Stimulated activated CD8-positive, alpha-beta memory T cell treated with anti-CD3 and anti-CD28 coated beads, Interleukin-4, amount 100 ng/mL, for 24 hours (primary cell): ENCODE measurements at regions not wholly inside any gene's neighbourhood (a gene's known extent, or its start where the extent isn't known, plus 50 kb on each side); places are given as distances from the start of the nearest gene placed in this dataset.
"Not testable (repeated sequence)": the region's sequence is repeated elsewhere in the genome, so short reads cannot be mapped to it uniquely, and the experiment has no call there.

Experiments used
- DNase-seq: peaks from one replicate; pipeline ENCODE4 v3.0.0-alpha.2; 2020; ENCODE audit warnings: low read depth

DNA sequence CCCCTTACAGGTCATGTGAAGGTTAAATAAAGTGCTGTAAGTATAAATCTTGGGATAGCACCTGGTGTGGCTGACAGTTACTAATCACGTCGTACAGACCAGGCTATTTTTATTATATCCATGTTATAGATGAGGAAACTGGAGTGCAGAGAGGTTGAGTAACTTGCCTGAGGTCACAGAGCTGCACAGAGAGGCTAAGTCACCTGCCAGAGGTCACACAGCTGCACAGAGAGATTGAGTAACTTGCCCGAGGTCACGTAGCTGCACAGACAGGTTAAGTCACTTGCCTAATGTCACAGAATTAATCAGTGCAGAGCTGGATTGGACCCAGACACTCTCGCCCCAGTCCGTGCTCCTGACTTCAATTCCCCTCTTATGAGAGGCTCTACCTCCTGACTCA, 171.5 kb downstream of the NUP210 start:
- DNase-seq, result no peak

DNA sequence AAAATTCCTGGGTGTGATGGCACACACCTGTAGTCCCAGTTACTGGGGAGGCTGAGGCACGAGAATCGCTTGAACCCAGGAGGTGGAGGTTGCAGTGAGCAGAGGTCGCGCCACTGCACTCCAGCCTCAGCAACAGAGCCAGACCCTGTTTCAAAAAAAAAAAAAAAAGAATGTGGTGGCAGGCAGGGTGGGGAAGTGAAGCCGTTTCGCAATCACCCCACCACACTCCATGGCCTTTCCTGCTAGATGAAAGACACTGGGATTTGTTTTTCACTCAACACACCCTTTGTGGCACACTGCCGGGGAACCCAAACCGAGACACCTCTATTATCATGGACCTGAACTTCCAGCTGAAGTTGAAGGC, 172.4 kb upstream of the IQSEC1 start:
- DNase-seq, result no peak

DNA sequence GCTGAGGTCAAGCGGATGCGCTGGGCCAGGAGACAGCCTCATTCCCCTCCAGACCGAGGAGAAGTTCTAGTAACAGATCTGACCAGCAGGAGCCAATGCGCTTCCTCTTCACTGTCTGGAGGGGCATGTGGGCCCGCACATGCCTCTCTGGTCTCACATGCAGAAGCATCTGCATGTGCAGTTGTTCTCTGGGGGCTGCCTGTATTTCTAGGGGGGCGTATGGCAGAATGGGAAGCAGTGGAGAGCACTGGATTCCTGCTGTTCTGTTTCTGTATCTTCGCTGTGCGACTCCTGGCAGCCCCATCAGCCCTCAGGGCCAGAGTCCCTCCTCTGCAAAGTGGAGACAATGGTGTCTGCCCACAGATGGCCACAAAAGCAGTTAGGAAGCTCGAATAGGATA, 170.4 kb upstream of the IQSEC1 start:
- no peak for DNase-seq

DNA sequence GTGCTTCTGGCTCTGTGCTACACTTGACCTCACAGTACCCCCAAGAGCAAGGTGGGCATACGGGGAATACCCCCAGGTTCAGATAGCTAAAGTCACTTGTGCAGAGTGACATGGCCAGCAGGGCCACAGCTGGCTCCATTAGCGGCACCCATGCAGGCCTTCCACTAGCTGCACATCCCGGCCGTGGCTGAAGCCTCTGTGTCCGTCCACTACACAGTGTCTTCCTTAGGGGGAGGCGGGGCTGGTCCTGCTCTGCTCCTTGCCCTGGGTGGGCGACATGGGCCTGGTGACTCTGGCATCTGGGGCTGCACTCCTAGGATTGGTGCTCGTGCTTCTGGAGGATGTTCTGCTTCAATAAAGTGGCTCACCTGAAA, 169.1 kb upstream of the IQSEC1 start:
- no peak for DNase-seq

DNA sequence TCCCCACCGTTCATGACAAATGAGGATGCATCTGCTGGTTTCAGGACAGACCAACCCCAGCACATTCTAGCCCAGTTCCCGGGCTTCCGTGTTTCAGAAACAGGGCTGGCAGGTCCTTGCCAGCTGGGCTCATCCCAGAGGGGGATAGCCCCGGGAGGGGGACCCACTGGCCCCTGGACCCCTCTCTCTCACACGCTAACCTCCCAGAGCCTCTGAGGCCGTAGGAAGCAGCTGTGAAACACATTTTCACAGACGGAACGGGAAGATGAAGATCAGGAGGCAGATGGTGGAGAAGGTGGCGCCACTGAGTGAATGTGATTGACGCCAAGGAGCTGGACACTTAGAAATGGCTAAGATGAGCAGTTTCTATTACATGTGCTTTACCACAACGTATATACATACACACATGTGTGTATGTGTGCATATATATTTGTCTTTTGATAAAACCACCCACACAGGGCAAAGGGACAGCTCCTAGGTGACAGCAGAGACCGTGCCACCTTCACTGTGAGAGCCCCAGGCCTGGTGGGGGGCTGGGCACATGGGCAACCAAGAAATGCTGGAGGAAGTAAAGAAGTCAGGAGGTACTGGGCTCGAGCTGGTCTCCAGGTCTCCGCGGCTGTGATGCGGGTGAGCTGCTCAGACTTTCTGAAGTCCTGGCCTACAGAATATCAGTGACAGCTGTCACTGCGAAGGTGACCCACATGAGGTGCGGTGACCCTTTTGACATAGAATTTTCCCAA, 168.6 kb upstream of the IQSEC1 start:
- DNase-seq, result no peak

DNA sequence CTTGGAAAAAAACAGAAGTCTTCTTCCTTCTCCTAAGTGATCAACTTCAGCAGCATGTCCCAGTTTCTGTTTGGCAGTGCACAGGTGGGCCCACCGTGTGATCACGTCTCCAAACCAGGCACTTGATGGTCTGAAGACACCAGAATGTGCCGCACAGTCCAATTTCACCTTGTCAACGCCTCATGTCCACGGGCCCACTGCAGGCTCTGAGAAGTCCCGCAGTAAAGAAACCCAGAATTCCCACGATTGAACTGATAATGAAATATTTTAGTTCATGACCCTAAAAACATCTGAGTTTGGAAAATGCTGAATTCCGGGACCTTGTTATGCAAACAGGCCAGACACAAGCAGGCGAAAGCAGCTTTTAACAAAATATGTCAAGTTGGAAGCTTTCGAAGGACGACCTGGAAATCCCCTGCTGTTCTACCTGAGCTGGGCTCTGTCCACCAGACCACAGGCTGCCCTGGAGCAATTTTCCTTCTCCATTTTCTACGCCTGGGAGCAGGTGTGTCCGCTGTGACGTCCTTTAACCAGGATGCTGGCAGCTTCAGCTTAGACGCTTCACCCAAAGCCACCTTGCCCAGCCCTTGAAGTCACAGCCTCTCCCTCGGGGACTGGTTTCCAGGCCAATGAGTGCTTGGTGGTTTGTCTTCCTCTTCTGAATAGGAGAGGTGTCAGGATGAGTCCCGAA, 167.8 kb upstream of the IQSEC1 start:
- no peak for DNase-seq

DNA sequence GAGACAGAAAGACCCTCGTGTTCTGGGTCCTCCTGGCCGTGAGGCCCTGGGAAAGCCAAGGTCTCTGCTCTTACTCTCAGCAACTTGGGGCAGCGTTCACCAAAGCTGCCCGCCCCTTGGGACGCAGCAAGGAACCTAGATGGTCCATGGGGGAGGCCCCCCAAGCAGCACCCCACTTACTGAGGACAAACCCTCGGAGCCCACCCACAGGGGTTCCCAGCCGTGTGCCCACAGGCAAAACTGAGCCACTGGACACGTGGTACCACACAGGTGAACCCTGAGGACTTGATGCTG, 166.2 kb upstream of the IQSEC1 start:
- no peak for DNase-seq

DNA sequence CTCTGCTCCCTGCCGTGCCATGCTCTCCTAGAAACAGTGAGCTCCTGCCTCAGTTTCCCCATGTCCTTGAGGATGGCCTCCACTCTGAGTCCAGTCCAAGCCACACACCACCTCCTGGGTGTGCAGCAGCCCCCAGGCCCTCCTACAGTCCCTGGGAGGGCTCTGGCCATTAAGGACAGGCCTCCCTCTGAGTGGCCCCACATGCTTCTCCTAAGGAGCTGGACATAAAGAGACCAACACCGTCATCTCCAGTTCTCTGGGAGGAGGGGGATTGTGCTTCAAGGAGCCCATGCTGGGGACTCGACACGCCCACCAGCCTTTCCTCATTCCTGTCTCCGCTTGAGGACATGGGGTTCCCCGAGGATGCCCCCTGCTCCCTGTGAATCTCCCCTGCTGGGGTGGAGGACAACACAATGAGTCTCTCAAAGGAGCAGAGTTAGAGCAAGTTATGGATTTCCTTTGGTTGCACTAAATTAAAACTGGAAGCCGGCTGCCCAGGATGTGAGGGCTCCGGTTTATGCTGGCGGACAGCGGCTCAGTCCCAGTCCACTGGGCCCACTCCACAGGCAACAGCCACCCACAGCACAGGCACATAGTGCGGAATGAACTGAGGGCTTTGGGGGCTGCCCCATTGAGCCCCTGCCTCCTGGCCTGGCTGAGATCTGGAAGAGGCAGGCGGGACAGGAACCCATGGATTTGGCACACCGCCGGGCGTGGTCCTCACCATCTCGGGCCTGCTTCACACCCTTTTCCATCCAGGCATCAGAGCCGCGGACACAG, 165.6 kb upstream of the IQSEC1 start:
- no peak for DNase-seq

DNA sequence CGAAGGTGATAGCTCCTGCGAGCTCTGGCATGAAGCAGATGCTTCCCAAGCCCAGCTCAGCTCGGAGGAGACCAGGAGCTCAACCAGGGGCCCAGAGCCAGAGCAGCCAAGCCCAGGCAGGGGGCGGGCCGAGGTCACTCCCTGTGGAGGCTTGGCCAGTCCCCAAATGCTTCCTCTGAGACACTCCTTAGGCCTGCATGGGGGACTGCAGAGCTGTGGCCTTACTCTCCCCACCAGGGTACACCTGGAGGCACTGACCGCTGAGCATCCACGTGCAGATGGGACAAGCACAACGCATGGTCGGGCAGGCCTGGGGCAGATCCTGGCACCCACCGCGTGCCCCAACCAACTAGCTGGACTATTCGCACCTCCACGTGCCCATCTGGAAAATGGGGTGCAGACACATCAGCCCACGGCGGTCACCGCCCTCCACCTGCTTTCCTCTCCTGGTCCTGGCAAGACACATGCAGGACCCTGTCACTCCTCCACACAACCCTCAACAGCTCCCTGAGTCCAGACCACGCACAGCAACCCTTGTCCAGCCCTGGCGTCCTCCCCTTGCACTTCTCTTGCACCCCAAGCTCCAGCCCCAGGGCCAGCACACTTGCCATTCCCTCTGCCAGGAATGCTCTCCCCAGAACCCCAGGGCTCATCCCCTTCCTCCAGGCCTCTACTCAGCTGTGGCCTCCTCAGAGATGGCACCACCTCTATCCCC, 164.7 kb upstream of the IQSEC1 start:
- DNase-seq, result no peak

DNA sequence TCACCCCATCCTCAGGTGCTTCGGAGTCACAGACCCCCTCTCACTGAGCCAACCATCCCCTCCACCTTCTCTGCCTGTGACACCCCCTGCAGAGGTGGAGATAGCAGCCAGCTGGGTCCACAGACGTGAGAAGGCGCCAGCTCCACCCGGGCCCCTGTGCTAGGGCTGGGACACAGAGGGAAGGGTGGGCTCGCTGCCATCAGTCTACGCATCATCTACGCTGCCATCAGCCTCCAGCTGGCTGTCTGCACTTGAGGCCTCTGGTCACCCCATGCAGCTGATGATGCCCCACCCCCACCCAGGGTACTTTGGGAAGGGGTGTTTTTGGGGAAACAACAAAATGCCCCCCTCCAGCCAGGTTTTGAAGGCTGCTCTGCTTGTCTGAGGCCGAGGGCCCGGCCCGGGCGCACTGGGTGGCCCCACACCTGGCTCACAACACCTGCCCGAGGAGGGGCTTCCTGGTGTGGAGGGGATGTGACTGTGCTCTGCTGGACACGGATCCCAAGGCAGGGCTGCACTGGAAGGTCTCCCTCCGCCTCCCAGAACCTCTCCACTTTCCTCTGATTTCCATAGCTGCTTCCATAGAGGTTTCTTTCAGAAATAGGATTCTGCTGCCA, 163.4 kb upstream of the IQSEC1 start:
- no peak for DNase-seq

DNA sequence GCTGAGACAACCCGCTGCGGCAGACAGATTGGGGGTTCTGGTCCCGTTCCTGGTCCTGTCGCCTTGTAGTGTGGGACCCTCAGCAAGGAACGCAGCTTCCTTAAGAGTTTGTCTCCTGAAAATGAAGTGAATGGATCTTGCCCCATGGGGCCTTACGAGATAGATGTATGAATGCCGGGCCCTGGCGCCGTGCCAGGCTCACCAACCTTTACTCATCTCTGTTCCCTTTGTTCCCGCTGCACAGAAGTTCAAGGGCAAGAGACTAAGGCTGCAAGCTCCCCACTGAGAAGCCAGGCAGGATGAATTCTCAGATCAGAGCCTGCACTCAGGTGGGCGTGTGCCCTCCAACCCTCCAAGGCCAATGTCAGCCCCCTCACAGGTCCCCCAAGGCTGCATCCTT, 162.7 kb upstream of the IQSEC1 start:
- DNase-seq, result no peak

DNA sequence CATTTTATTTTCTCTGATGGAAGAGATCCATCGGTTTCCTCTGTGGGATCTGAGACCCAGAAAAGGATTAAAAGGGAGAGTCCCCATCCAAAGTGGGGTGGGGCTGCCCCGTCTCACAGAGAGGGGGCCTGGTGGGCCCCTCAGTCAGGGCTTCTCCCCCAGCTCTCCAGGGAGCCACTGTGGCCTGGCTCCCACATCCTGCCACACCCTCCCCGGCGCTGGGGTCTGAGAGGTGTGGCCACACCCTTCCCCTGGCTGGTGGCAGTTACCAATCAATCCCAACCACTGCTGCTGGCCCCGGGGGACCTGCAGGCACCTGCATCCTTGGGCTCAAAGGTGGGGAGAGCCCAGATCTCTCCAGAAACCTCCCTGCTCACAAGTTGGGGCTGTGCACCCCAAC, 161.8 kb upstream of the IQSEC1 start:
- DNase-seq, result no peak

DNA sequence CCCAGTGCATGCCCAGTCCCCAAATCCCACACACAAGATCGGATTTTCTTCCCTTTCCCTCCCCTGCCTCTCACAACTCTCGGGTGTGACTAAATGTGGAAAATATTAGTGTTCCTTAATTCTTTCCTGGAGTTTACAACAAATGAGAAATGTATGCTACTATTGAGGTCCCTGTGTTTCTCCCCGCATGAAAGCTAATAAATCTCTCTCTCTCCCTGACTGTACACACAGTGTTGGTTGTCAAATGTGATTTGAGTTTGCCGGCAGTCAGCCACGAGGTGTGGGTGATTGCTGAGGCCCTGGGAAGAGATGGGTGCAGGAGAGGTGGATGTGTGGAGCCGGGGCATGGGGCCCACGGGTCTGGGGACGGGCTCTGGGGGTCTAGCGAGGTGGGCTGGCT, 161.4 kb upstream of the IQSEC1 start:
- DNase-seq, result no peak

DNA sequence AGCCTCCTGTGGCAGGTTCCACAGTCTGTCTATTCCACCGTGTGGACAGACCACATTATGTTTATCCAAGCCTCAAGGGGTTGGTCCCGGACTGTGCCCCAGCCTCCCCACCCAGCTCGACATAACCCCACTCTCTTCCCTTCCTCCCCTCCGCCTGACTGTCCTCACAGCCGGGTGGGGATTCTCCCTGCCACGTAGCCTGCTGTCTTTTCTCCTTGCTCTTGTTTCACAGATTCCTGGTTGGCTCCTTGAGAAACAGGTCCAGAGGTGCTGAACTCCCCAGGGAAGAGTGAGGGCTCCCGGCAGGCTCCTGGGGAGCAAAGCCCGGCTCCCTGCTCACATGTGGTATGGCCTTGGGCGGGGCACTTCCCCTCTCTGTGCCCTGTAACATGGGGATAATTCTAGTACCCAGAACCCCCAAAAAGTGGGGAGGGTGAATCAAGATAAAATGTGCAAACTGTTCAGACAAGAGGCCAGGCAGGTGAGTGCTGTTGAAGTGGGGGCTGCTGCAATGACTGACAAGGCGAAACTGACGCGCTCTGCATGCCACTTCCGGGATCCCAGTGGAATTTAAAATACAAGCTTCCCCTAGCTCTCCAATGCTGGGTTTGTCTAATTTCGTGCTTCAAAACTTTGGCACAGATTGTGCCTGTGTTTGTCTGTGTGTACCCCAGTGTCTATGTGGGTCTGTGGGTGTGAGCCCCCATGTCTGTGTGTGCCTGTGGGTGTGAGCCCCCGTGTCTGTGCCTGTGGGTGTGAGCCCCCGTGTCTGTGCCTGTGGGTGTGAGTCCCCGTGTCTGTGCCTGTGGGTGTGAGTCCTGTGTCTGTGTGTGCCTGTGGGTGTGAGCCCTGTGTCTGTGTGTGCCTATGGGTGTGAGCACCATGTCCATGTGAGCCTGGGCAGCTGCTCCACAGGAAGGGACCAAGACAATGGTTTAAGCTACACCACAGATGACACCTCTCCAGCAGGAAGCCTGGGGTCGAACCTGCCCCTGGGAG, 160.6 kb upstream of the IQSEC1 start:
- DNase-seq, result no peak

DNA sequence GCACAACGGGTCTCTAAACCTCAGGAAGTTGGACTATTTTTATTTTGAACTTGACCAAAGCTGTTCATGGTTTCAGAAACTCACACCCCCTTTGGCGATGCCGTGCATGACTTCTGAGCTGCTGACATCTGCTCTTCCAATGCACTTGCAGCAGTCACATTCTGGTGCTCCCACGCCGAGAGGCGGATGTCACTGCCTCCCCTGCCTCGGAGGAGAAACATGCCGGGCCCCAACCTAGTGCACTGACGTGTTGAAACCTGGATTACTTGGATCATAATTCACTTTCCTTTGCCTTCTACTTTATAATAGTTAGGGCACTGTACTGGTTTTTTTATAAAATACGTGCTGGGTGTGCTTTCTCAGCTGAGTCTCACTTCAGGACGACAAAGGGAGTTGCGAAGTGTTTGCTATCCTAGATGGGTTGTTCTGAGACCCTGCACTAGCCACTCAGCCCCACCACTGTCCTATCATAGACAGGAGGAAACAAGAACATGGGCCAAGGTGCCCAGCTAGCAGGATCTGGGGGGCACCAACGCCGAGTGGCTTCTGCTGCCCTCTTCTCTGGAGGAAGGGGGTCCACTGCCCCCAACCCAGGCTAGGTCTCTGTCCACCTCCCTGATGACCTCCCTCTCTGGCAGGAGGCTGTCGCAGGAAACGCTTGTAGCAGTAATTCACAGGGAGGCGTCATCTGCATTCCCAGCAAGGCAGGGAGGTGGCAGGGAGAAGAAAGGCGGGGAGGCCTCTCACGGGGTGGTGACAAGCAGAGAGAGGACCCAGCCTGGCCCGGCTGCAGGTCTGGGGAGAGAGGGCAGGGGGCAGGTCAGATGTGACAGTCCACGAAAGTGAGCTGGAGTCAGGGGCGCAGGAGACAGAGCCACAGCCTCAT, 158.8 kb upstream of the IQSEC1 start:
- no peak for DNase-seq

DNA sequence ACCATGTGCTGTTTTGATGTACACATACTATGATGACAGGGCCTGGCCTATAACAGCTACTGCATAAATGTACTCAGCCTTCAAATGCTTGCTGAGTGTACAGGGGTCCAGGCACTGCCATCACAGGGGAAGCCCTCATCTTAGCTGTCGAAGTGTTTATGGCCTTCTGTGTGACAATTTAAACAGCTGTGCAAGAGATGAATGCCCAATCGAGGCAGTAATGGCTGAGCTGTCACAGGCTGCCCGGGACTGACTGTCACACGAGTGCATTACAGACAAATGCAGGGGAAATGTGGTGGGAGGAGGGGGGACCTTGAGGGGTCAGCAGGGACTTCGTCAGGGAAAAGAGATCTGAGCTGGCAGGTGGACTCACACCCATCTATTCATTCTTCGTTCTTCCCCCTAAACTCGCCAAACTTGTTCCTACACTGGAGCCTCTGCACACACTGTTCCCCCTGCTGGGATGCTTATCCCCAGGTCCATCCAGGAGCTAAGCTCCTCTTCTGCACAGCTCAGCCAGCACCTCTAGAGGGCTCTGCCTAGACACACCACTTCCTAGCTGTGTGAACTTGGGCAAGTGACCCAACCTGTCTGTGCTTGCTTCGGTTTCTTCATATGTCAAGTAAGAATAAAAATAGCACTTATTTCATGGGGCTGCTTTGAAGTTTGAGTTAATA, 156.2 kb upstream of the IQSEC1 start:
- no peak for DNase-seq

DNA sequence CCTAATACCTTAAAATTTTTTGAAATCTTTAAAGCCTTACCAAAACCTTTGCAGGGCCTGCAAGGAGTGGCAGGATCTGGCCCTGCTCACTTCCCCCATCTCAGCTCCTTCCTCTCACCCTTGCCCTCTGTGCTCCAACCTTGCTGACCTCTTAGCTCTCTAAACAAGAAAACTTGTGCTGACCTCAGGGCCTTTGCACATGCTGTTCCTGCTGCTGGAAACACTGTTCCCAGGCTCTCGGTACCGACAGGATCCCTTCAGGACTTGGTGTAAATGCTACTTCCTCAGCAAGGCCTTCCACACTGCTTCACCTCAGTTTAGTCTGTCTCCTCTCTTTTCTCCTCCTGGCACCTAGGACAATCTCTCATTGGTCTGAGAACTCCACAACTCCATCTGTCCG, 155.4 kb upstream of the IQSEC1 start:
- no peak for DNase-seq

DNA sequence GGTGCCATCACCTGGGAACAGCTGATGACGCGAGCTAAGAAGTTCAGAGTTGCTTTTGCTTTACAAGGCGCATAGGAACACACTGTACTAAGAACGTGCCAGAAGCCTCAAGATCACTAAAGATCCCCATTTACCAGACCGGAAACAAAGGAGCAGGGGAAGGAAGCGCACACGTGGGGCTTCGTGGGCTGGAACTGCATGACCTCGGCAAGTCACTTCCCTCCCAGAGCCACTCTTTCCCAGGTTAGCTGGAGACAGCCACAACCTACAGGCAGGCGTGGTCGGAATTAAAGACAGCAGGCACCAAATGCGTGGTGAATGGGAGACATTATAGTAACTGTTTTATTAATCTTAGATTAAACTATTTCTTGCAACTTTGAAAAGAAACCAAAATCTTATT, 154.9 kb upstream of the IQSEC1 start:
- not testable (repeated sequence) for DNase-seq

DNA sequence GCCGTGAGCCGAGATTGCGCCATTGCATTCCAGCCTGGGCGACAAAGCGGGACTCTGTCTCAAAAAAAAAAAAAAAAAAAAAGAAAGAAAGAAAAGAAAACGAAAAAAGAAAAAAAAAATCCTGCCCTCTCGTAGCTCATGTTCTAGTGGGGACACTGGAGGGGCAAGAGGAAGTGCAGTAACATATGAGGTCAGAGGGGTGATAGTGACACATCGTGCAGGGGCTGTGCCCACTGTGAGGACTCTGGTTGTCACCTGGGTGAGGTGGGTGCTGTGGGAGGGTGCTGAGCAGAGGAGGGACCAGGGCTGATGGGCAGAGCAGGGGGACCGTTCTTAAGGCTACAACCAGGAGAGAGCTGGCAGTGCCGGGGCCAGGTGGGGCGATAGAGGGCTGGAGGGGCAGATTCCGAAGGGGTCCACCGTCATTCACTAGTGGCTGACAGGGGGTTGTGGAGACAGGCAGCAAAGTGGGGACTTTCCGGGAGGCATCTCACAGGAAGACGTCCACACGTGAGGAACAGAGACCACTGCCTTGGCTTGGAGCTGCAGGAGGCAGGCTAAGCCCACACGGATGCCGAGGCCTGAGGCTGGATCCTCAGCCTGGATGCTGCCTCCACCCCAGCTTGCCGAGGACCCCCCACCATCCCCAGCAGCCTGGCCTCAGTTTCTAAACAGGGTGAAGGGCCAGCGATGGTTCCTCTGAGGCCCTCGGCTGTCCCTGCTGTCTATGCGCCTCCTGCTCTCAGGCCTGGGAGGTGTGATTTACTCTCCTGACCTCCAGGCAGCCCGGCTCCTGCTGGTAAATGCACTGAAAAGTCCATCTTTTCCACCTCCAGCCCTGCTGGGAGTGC, 154.3 kb upstream of the IQSEC1 start:
- DNase-seq, result no peak
